ENCODE measurements at regions not wholly inside any gene's neighbourhood (a gene's known extent, or its start where the extent isn't known, plus 50 kb on each side); places are given as distances from the start of the nearest gene placed in this dataset.
"Not testable (repeated sequence)": the region's sequence is repeated elsewhere in the genome, so short reads cannot be mapped to it uniquely, and the experiment has no call there.

DNA sequence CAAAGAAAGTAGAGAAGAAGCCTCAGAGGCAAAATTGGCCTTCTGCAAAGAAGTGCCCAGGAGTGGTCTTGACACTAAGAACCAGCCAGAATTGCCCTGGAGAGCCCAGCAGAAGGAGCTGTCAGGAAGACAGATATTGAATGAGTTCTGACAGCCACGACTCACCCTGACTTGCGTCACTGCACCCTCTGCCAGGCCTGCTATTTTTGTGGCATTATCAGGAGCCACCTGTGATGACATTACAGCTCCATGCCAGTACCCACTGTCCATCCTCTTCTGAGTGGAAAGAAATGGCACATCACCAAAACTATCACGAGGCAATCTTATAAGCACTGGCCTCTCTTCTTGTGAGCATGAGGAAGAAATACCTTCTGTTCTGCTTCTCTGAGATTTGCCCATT, 67.7 kb downstream of the SMIM20 start:
- DNase-seq (ENCODE audit: low read depth), result no peak

GRCh38 chr4:25982962-25983361, 68.9 kb downstream of the SMIM20 start:
- DNase-seq (ENCODE audit: low read depth), result no peak

DNA sequence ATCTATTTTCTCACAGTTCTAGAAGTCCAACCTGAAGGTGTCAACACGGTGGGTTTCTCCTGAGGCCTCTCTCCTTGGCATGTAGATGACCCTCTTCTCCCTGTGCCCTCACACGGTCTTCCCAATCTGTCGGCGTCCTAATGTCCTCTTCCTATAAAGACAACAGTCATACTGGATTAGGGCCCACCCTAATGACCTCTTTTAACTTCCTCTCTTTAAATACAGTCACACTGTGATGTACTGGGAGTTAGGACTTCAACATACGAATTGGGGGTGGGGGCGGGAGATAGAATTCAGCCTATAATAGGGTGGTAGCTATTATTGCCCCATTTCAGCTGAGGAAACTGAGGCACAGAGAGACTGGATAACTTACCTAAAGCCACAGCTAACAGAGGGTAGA, 70.2 kb downstream of the SMIM20 start:
- no peak for DNase-seq (ENCODE audit: low read depth)

DNA sequence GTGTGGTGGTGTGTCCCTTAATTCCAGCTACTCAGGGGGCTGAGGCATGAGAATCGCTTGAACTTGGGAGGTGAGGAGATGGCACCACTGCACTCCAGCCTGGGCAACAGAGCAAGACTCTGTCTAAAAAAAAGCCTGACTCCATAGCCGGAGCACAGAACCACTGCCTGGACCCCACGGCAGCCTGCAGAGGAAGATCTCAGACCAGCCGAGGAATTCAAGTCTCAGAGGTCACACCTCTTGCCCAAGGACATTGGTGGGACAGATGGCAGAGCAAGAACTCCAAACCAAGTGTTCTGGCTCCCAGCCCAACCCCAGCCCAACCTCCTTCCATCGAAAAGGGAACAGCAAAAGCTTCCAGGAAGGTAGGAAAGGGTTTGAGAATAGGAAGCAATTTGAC, 70.8 kb downstream of the SMIM20 start:
- DNase-seq (ENCODE audit: low read depth), result no peak

DNA sequence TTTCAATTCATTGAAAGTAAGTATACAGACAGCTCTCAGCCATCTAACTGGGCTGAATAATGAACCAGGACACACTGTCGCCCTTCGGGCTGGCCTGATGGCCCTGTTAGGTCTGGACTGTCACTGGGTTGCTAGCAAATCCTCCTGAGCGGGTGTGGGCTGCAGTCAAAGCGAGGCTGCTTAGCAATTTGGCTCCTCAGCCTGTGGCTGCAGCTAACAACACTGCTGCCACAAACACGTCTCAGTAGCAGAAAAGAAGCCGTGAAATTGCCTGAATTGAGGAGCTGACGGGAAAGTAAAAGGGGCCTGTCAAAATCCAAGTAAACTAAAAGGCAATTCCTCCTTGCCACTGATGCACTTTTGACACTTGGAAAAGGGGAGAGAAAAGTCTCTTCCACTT, 72.8 kb downstream of the SMIM20 start:
- DNase-seq (ENCODE audit: low read depth), result no peak

- DNase-seq (ENCODE audit: low read depth), result no peak
These were observed 77.3 kb downstream of the SMIM20 start for GRCh38 chr4:25991340-25991739.

- no peak for DNase-seq (ENCODE audit: low read depth)
These were observed 79.6 kb downstream of the SMIM20 start for GRCh38 chr4:25993395-25994185.

DNA sequence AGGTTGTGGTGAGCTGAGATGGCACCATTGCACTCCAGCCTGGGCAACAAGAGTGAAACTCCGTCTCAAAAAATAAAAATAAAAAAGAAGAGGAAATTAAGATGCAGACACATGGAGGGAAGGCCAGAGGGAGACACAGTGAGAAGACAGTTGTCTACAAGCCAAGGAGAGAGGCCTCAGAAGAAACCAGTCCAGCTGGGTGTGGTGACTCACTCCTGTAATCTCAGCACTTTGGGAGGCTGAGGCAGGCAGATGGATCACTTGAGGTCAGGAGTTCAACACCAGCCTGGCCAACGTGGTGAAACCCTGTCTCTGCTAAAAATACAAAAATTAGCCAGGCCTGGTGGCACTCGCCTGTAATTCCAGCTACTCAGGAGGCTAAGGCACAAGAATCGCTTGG, 80.6 kb downstream of the SMIM20 start:
- not testable (repeated sequence) for DNase-seq (ENCODE audit: low read depth)

DNA sequence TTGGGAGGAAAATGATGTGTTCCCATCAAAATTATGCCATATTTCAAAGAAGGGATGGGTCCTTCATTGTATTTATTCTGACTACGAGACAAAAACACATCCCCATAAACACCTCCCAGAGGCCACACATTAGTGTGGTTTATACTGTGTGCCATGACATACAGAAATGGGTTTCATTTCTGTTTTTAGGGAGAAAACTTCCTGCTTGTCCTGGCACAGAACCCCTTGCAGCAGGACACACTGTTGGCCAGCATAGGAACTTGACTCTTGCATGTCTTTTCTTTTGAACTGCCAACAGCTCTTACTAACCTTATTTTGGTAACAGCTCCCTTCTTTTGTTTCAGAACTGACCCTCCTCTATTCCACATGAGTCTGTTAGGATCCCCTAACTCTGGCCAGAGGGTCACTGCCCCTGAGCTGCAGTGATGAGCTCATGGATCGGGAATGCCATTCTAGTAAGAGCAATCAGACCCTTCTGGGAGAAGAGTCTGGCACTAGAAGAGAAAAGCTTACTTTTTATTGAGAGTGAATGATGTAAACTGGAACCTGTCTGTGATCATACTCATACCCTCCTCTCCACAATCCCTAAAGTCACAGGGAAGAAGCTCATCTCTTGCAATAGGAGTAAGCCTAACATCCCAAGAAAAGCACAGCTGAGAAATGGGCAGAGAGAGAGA, 86.4 kb downstream of the SMIM20 start:
- DNase-seq (ENCODE audit: low read depth), result no peak

GRCh38 chr4:26001413-26001812, 87.4 kb downstream of the SMIM20 start:
- DNase-seq (ENCODE audit: low read depth), result no peak

DNA sequence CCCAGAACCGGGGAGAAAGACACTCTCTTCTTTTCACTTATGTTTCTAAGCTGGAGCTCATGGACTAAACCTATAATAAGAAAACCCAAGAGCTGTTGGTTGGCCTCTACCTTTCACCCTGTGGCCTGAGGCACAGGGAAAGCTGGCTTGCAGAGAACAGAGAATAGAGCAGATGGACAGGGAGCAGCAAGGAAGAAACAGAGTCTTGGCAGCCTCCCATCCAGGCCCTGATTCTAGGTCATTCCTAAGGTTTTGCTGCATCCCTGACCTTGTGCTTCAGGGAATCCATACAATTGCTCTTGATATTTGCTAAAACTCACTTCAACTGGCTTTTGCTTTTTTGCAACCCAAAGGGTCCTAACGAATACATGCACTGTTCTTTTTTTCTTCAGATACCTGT, 87.8 kb downstream of the SMIM20 start:
- no peak for DNase-seq (ENCODE audit: low read depth)

DNA sequence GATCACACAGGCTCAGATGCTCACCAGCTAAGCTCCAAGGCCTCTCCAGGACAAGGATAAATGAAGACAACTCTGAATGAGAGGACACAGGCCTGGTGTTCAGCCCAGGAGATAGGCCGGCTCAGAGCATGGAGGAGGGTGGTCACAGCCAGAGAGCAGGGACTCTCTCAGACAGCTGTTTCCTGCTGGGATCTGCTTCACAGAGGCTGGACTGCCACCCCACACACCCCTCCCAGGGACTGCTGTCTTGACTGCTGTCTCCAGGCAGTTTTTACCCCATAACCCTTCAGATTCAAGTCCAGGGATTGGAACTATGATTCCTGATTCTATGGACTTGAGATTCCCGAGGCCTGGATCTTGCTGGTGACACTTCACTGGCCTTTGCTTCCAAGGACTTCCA, 89.0 kb downstream of the SMIM20 start:
- no peak for DNase-seq (ENCODE audit: low read depth)

GRCh38 chr4:26004290-26004689, 90.3 kb downstream of the SMIM20 start:
- no peak for DNase-seq (ENCODE audit: low read depth)

DNA sequence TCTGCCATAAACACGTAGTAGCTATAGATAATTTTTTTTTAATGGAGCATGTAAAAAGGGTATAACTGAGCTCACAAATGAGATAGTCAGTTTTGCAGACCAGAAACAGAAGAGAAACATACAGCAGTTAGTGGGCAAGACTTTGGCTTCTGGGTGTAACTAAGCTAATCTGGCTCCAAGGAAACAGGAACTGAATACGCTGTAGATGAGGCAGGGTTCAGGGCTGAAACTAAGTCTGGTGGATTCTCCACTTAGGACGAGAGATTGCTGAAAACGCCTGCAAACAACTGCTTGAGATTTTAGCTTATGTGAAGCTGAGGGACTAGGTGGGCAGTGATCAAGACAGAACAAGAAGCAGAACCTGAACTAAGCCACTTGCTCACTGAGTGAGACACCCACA, 91.7 kb downstream of the SMIM20 start:
- DNase-seq (ENCODE audit: low read depth), result no peak

- no peak for DNase-seq (ENCODE audit: low read depth)
These were observed 94.7 kb downstream of the SMIM20 start for GRCh38 chr4:26008737-26009136.

DNA sequence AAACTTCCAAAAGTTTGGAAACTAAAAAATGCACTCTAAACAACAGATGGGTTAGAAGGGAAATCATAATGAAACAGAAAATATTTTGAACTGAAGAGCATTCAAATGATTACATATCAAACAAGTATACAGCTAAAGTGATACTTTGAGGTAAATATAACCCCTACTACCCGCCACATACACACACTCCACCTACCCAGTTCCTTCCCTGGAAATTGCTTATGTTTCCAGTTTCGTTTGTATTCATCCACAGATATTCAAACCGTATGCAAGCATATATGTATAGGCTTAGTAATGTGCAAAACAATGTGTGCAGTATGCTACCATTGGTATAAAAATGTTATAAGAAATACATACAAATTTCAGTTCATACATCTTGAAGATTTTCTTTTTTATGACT, 95.5 kb downstream of the SMIM20 start:
- DNase-seq (ENCODE audit: low read depth), result no peak

DNA sequence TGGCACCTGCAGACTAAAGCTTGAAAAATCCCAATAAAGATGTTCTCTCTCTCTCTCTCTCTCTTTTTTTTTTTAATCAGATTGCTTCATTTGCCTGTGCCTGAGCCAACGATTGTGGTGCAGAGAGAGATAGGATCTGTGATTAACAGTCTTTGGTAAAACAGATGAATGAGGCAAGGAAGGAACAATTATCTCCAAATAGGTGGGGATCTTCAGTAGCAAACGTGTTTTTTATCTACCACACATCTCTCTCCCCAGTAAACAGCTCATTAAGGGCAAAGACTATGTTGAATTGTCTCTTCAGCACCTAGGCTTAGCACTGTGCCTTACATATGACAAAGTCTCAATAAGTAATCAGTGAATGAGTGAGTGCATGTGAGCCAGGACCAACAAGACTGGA, 96.3 kb downstream of the SMIM20 start:
- DNase-seq (ENCODE audit: low read depth), result no peak

GRCh38 chr4:26013629-26014028, 99.6 kb downstream of the SMIM20 start:
- DNase-seq (ENCODE audit: low read depth), result no peak

DNA sequence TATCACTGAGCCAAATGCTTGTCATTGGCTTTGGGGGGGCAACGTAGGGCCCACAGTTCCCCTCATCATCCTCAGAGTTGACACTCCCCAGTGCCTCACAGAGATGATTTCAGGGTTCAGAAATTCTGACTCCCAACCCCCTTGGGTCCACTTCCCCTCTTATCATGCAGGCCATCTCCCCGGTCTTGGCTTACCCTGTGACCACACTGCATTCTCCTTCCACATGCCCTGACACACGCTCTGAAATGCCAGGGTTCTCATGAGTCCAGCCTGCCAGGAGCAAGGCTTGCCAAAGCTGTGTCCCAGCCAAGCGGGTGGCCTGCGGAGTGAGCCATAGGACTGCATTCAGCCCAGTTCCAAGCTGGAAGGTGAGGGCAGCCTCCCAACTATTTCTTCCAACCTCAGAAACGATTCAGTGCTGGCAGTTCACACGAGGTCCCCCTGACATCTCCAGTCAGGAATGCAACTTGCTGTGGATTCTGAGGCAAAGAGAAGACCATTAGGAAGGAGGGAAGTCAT, 101.2 kb downstream of the SMIM20 start:
- no peak for DNase-seq (ENCODE audit: low read depth)

GRCh38 chr4:26015906-26016305, 101.9 kb downstream of the SMIM20 start:
- no peak for DNase-seq (ENCODE audit: low read depth)

DNA sequence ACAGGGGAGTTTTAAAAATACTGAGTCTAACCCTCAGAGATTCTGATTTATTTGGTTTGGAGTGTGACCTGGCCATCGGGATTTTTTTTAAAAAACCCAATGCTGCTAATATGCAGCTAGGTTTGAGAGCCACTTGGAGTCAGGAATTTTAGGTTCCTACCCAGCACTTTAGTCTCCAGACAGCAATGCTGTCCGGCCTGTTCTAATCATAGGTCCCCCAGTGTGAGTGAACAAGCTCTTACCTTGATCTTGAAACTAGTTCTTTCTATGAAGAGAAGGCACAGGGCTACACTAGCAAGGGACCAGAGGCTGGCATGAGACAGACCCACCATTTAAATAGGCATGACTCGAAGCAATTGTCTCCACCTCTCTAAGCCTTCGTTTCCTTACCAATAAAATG, 103.5 kb downstream of the SMIM20 start:
- DNase-seq (ENCODE audit: low read depth), result no peak

DNA sequence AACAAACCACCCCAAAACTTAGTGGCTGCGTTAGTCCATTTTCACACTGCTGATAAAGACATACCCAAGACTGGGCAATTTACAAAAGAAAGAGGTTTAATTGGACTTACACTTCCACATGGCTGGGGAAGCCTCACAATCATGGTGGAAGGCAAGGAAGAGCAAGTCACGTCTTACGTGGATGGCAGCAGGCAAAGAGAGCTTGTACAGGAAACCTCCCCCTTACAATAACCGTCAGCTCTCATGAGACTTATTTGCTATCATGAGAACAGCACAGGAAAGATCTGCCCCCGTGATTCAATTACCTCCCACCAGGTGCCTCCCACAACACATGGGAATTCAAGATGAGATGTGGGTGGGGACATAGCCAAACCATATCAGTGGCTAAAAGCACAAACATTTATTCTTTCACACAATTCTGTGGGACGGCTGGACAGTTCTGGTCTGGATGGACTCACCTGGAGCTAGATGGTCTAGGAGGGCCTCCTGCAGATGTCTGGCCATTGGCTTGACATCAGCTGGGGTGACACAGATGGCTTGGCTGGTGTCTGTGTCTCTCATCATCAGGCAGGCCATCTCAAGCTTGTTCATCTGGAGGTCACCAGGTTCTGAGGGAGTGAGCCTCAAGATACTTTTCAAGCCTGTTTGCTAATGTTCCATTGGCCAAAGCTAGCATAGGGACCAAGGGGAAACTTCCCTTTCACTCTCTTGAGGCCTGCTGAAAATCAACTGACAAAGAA, 104.1 kb downstream of the SMIM20 start:
- DNase-seq (ENCODE audit: low read depth), result not testable (repeated sequence)

Data from stimulated activated CD8-positive, alpha-beta memory T cell treated with anti-CD3 and anti-CD28 coated beads, Interleukin-4, amount 100 ng/mL, for 24 hours (primary cell).